MV-4-11 (cell line): ENCODE measurements at regions not wholly inside any gene's neighbourhood (a gene's known extent, or its start where the extent isn't known, plus 50 kb on each side); places are given as distances from the start of the nearest gene placed in this dataset.
A peak's percentile ranks its signal among the peaks of the same experiment; 100 is the strongest.
"Not testable (repeated sequence)": the region's sequence is repeated elsewhere in the genome, so short reads cannot be mapped to it uniquely, and the experiment has no call there.

Experiments
- DNase-seq: peaks from one replicate; lab custom pipeline; 2025; lab: John Stamatoyannopoulos, UW

GRCh38 chr10:87603196-87603595 is 56.5 kb upstream of the PAPSS2 start:
- no peak for DNase-seq

GRCh38 chr10:87603769-87604168 is 55.9 kb upstream of the PAPSS2 start:
- DNase-seq: peak; percentile 4

GRCh38 chr10:87605628-87606251 is 53.9 kb upstream of the PAPSS2 start:
- DNase-seq: no peak

DNA sequence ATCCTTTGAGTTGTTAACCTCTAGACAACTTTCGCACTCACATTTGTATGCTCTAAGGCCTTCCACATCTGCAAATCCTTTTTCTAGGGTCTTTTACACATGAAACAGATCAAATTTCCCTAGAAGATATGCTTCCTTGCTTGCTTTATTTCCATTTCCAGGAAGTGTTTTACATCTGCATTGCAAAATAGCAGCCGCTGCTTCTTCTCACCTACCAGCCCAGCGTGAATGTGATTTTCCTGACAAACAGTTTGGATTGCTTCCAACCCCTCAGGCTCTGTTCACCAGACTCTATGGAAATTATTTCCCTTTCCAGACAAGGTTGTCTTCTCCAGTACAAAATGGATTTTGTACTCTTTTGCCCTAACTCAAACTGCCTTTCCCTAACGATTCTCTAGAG is 50.9 kb upstream of the PAPSS2 start:
- DNase-seq: no peak

- DNase-seq: not testable (repeated sequence)
These were observed 50.1 kb upstream of the PAPSS2 start for GRCh38 chr10:87609563-87609962.
